ENCODE measurements at regions not wholly inside any gene's neighbourhood (a gene's known extent, or its start where the extent isn't known, plus 50 kb on each side); places are given as distances from the start of the nearest gene placed in this dataset.
"Not testable (repeated sequence)": the region's sequence is repeated elsewhere in the genome, so short reads cannot be mapped to it uniquely, and the experiment has no call there.

DNA sequence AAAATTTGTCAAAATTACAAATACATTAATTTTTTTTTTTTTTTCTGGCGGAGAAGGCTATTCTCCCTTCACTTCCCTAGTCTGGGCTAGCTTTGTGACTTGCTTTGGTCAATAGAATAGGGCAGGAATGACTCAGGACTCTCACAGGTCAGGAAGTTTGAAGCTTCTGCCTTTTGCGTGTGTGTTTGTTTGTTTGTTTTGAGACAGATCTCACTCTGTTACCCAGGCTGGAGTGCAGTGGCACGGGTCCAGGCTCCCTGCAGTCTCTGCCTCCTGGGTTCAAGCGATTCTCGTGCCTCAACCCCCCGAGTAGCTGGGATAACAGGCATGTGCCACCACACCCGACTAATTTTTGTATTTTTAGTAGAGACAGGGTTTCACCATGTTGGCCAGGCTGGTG lies 55.9 kb upstream of the USP9X start:
- no peak for ATAC-seq
- Histone ChIP-seq H3K9me3 (no peaks in the 10 kb centered on the region), H3K27ac (no peak overlapping the region), H3K36me3 (no peaks in the 10 kb centered on the region), H3K4me3 (no peak overlapping the region), H3K27me3 (no peaks in the 10 kb centered on the region), H3K4me1 (no peaks in the 10 kb centered on the region)
- WGBS, 2 donors (ENCODE audit: low coverage in 1 of 2): 70 to 72% methylated on average over 1 to 6 of the region's 7 CpGs
- TF ChIP-seq, protein P1, sequence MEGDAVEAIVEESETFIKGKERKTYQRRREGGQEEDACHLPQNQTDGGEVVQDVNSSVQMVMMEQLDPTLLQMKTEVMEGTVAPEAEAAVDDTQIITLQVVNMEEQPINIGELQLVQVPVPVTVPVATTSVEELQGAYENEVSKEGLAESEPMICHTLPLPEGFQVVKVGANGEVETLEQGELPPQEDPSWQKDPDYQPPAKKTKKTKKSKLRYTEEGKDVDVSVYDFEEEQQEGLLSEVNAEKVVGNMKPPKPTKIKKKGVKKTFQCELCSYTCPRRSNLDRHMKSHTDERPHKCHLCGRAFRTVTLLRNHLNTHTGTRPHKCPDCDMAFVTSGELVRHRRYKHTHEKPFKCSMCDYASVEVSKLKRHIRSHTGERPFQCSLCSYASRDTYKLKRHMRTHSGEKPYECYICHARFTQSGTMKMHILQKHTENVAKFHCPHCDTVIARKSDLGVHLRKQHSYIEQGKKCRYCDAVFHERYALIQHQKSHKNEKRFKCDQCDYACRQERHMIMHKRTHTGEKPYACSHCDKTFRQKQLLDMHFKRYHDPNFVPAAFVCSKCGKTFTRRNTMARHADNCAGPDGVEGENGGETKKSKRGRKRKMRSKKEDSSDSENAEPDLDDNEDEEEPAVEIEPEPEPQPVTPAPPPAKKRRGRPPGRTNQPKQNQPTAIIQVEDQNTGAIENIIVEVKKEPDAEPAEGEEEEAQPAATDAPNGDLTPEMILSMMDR (IDR thresholded peaks at IDR 0.05): no peak
- TF ChIP-seq POLR2AphosphoS5 (IDR thresholded peaks at IDR 0.05) (no peak), EP300 (IDR thresholded peaks at IDR 0.05) (no peak), POLR2A (IDR thresholded peaks at IDR 0.05) (no peak)

DNA sequence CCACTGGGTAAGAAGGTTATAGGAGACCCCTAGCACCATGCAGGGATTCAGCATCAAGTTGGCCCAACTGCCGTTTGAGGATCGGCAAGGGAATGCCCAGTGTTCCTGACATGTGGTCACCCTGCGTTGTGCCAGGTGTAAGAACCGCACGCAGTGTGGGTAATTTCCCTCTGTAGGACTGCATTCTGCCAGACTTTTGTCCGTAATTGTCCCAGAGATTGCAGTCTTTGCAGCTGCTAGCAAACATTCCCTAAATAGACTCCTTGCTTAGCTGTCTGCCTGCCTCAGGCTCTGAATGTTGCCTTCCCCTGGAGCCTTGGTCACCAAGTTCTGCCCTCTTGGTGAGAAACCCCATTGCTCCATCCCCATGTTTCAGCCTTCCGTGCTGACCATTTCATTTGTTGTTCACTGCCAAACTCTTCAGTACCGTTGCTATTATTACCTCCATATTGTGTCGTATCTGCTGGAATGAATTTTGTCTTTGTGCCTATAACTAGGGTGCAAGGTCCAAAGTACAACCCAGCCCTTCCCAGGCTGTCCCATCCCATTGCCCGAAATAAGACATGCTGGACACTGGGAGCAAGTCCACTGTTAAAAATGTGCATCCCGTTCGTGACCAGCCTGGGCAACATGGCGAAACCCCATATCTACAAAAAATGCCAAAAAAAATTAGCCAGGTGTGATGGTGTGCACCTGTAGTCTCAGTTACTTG lies 53.8 kb upstream of the USP9X start:
- no peak for ATAC-seq
- 94 to 97% methylated on average over 2 to 4 of the region's 13 CpGs for WGBS, 2 donors (ENCODE audit: low coverage in 1 of 2)
- Histone ChIP-seq H3K36me3 (no peaks in the 10 kb centered on the region), H3K9me3 (no peaks in the 10 kb centered on the region), H3K27ac (no peak overlapping the region), H3K4me1 (no peaks in the 10 kb centered on the region), H3K27me3 (no peaks in the 10 kb centered on the region), H3K4me3 (no peak overlapping the region)
- no peak for TF ChIP-seq POLR2AphosphoS5 (IDR thresholded peaks at IDR 0.05)
- no peak for TF ChIP-seq POLR2A (IDR thresholded peaks at IDR 0.05)
- TF ChIP-seq EP300 (IDR thresholded peaks at IDR 0.05): no peak
- TF ChIP-seq, protein P1 (IDR thresholded peaks at IDR 0.05): no peak

DNA sequence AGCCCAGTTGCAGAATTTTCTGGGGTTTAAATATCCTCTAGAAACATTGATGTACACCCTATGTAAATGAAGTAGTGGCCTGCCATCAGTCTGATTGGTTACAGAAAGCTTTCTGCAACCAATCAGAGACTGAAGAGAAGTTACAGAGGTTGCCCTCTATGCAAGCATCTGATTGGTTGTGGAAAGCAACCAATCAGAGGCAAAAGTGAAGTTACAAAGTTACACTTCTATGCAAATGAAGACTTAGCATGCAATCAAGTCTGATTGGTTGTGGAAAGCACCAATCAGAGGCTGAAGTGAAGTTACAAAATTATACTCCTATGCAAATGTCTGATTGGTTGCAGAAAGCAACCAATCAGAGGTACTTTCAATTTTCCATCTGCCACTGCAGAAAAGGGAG lies 51.9 kb upstream of the USP9X start:
- no peaks in the 10 kb centered on the region for H3K4me1 ChIP-seq
- no peaks in the 10 kb centered on the region for H3K36me3 ChIP-seq
- no peak overlapping the region for H3K27ac ChIP-seq
- H3K9me3 ChIP-seq: no peaks in the 10 kb centered on the region
- H3K4me3 ChIP-seq: no peak overlapping the region
- ATAC-seq: no peak
- no peaks in the 10 kb centered on the region for H3K27me3 ChIP-seq
- TF ChIP-seq EP300 (IDR thresholded peaks at IDR 0.05): no peak
- TF ChIP-seq, protein P1 (IDR thresholded peaks at IDR 0.05): no peak
- no peak for TF ChIP-seq POLR2A (IDR thresholded peaks at IDR 0.05)
- no peak for TF ChIP-seq POLR2AphosphoS5 (IDR thresholded peaks at IDR 0.05)

DNA sequence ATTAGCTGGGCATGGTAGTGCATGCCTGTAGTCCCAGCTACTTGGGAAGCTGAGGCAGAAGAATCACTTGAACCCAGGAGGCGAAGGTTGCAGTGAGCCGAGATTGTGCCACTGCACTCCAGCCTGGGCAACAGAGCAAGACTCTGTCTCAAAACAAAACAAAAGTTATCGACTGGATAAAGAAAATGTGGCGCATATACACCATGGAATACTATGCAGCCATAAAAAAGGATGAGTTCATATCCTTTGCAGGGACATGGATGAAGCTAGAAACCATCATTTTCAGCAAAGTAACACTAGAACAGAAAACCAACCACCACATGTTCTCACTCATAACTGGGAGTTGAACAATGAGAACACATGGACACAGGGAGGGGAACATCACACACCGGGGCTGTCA lies 50.3 kb upstream of the USP9X start:
- H3K36me3 ChIP-seq, H3K27me3 ChIP-seq, H3K4me3 ChIP-seq, H3K4me1 ChIP-seq, H3K9me3 ChIP-seq, H3K27ac ChIP-seq, ATAC-seq: not testable (repeated sequence)
- WGBS, 2 donors (ENCODE audit: low coverage in 1 of 2): 100% methylated on average over 1 to 3 of the region's 5 CpGs

Measured in gastroesophageal sphincter (tissue), 4 donors.